Keratinocyte (primary cell): ENCODE measurements at regions not wholly inside any gene's neighbourhood (a gene's known extent, or its start where the extent isn't known, plus 50 kb on each side); places are given as distances from the start of the nearest gene placed in this dataset.

Source experiments
- EZH2 ChIP-seq: IDR thresholded peaks from one replicate; pipeline ENCODE4 v1.6.1; 2012; ENCODE audit warnings: inconsistent platforms, mild to moderate bottlenecking, low read length, moderate library complexity
- TF ChIP-seq, protein P1 (sequence below), 3 experiments: IDR thresholded peaks in 1 of 3; conservative IDR thresholded peaks in 1 of 3; optimal IDR thresholded peaks in 1 of 3; 2 replicates in 2 of 3; 3 replicates in 1 of 3; pipeline versions ENCODE3 to v1.5.1; 2011; ENCODE audit warnings: low read length in 3 of 3, mild to moderate bottlenecking in 3 of 3, moderate library complexity in 2 of 3, control low read depth in 1 of 3, inconsistent platforms in 1 of 3; ENCODE audit not compliant: insufficient read depth in 2 of 3; ENCODE audit errors: extremely low read depth in 1 of 3

DNA sequence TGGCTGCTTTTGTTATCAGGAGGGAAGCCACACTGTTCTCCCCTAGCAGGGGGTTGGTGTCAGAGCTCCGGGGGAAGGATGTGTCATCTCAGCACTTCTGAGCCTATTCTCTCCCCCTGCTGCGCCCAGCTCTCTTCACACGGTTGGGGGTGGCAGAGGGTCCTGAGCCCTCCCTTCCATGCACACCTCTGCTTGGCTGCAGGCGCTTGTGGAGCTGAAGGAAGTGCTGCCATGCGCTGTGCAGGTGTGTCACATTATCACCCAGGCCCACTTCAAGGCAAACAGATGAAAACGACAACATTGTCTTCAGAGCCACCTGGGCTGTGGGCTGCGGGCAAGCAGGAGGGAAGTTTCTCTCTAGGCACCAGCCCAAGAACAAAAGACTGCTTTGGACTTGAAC lies 263.4 kb downstream of the BMP7 start:
- TF ChIP-seq, protein P1, sequence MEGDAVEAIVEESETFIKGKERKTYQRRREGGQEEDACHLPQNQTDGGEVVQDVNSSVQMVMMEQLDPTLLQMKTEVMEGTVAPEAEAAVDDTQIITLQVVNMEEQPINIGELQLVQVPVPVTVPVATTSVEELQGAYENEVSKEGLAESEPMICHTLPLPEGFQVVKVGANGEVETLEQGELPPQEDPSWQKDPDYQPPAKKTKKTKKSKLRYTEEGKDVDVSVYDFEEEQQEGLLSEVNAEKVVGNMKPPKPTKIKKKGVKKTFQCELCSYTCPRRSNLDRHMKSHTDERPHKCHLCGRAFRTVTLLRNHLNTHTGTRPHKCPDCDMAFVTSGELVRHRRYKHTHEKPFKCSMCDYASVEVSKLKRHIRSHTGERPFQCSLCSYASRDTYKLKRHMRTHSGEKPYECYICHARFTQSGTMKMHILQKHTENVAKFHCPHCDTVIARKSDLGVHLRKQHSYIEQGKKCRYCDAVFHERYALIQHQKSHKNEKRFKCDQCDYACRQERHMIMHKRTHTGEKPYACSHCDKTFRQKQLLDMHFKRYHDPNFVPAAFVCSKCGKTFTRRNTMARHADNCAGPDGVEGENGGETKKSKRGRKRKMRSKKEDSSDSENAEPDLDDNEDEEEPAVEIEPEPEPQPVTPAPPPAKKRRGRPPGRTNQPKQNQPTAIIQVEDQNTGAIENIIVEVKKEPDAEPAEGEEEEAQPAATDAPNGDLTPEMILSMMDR (optimal IDR thresholded peaks at IDR 0.05 in 1 of 3, IDR thresholded peaks at IDR 0.05 in 1 of 3, conservative IDR thresholded peaks at IDR 0.05 in 1 of 3; ENCODE audit: extremely low read depth in 1 of 3, insufficient read depth in 2 of 3, low read length in 3 of 3), result no peak
- no peak for TF ChIP-seq EZH2
